SK-N-SH (cell line): ENCODE measurements at regions not wholly inside any gene's neighbourhood (a gene's known extent, or its start where the extent isn't known, plus 50 kb on each side); places are given as distances from the start of the nearest gene placed in this dataset.

Experiments used
- CTCF ChIA-PET: fragments of 300-600, 350-600 bp; formaldehyde crosslinking; extraction: SDS; loops from one replicate; lab custom pipeline; 2021; lab: Yijun Ruan, JAX
- POLR2A ChIA-PET: fragments of 350-600 bp; sonication (Branson Sonifier 250); formaldehyde crosslinking; extraction: SDS; loops from one replicate; lab custom pipeline; 2020; ENCODE audit warnings: antibody characterized with exemption, inconsistent platforms; lab: Yijun Ruan, JAX
- DNase-seq: peaks from one replicate; pipeline ENCODE4 v3.0.0; 2012
- H2AFZ ChIP-seq: fragments of 200-600 bp; sonication (generic); 2 replicates; pipeline ENCODE4 v1.8.1; 2016; ENCODE audit warnings: antibody characterized with exemption, mild to moderate bottlenecking, low read depth
- H3F3A ChIP-seq: fragments of 200-600 bp; sonication (generic); replicated peaks from 2 replicates; pipeline ENCODE3; 2016; ENCODE audit warnings: antibody characterized with exemption, mild to moderate bottlenecking; ENCODE audit not compliant: insufficient read depth
- H3K27ac ChIP-seq, 2 experiments: fragments of 200-500 bp in 1 of 2; fragments of 200-600 bp in 1 of 2; sonication (Bioruptor generic) in 1 of 2; sonication (generic), shearing (Covaris generic) in 1 of 2; 2 replicates each; pipeline versions ENCODE4 v1.5.1 to v1.6.1; 2014 to 2016; ENCODE audit warnings: low read depth in 2 of 2, inconsistent platforms in 1 of 2, low read length in 1 of 2, mild to moderate bottlenecking in 1 of 2, mixed read lengths in 1 of 2
- H3K27me3 ChIP-seq: fragments of 200-600 bp; sonication (generic), shearing (Covaris generic); 2 replicates; pipeline ENCODE4 v1.6.1; 2016; ENCODE audit warnings: mixed run types; ENCODE audit not compliant: insufficient read depth
- H3K36me3 ChIP-seq, 2 experiments: fragments of 200-500 bp in 1 of 2; fragments of 200-600 bp in 1 of 2; sonication (Bioruptor generic) in 1 of 2; sonication (generic) in 1 of 2; replicated peaks in 1 of 2; 2 replicates each; pipeline versions ENCODE3 to v1.5.1; 2014 to 2016; ENCODE audit warnings: low read length in 1 of 2, mild to moderate bottlenecking in 1 of 2; ENCODE audit not compliant: insufficient read depth in 2 of 2, control insufficient read depth in 1 of 2
- H3K4me1 ChIP-seq, 2 experiments: fragments of 200-500 bp in 1 of 2; fragments of 200-600 bp in 1 of 2; sonication (Bioruptor generic) in 1 of 2; sonication (generic), shearing (Covaris generic) in 1 of 2; 2 replicates each; pipeline versions ENCODE4 v1.5.1 to v1.6.1; 2014 to 2016; ENCODE audit warnings: low read depth in 1 of 2, low read length in 1 of 2, mixed run types in 1 of 2; ENCODE audit not compliant: insufficient read depth in 2 of 2, control insufficient read depth in 1 of 2
- H3K4me2 ChIP-seq: fragments of 200-600 bp; sonication (generic), shearing (Covaris generic); 2 replicates; pipeline ENCODE4 v1.6.1; 2017; ENCODE audit warnings: mixed run types
- H3K4me3 ChIP-seq, 2 experiments: fragments of 200-500 bp in 1 of 2; fragments of 200-600 bp in 1 of 2; sonication (Bioruptor generic) in 1 of 2; sonication (generic), shearing (Covaris generic) in 1 of 2; 2 replicates each; pipeline versions ENCODE4 v1.5.1 to v1.8.1; 2014 to 2016; ENCODE audit warnings: low read depth in 2 of 2, inconsistent platforms in 1 of 2, low read length in 1 of 2, mild to moderate bottlenecking in 1 of 2, mixed read lengths in 1 of 2, moderate library complexity in 1 of 2
- H3K79me2 ChIP-seq: fragments of 200-600 bp; sonication (generic); 2 replicates; pipeline ENCODE4 v1.8.1; 2017; ENCODE audit warnings: mild to moderate bottlenecking; ENCODE audit not compliant: insufficient read depth
- H3K9ac ChIP-seq: fragments of 200-600 bp; sonication (generic); 2 replicates; pipeline ENCODE4 v1.6.1; 2017; ENCODE audit warnings: mixed run types
- H3K9me2 ChIP-seq: fragments of 200-600 bp; sonication (generic); 2 replicates; pipeline ENCODE4 v1.6.1; 2017; ENCODE audit warnings: mixed run types
- H3K9me3 ChIP-seq: fragments of 200-600 bp; sonication (generic); 2 replicates; pipeline ENCODE4 v1.6.1; 2017; ENCODE audit warnings: mixed run types, mild to moderate bottlenecking, moderate library complexity
- H4K20me1 ChIP-seq: fragments of 200-600 bp; sonication (generic); 2 replicates; pipeline ENCODE4 v1.6.1; 2017; ENCODE audit warnings: mild to moderate bottlenecking, mixed run types; ENCODE audit not compliant: insufficient read depth
- CHD2 ChIP-seq: fragments of 150-350 bp; IDR thresholded peaks from 2 replicates; pipeline ENCODE4 v1.6.1; 2018; ENCODE audit warnings: low read length; ENCODE audit not compliant: partially characterized antibody
- FOXJ3 ChIP-seq: sonication (generic); formaldehyde crosslinking; IDR thresholded peaks from 2 replicates; pipeline ENCODE4 v1.5.1; 2020; ENCODE audit warnings: mild to moderate bottlenecking, missing genetic modification reagents
- FOXM1 ChIP-seq: IDR thresholded peaks from 2 replicates; pipeline ENCODE4 v1.4.0; 2012; ENCODE audit warnings: low read depth, mild to moderate bottlenecking
- GABPA ChIP-seq: IDR thresholded peaks from 2 replicates; pipeline ENCODE4 v1.4.0; 2012; ENCODE audit warnings: low read depth, mild to moderate bottlenecking
- MAX ChIP-seq: IDR thresholded peaks from 2 replicates; pipeline ENCODE4 v1.4.0; 2012; ENCODE audit warnings: low read depth
- MEF2A ChIP-seq: IDR thresholded peaks from 2 replicates; pipeline ENCODE4 v1.4.0; 2012; ENCODE audit warnings: low read depth, borderline replicate concordance
- MXI1 ChIP-seq: IDR thresholded peaks from 2 replicates; pipeline ENCODE4 v1.6.1; 2012; ENCODE audit warnings: mild to moderate bottlenecking, low read depth, low read length, improper control_type of control experiment
- NFIC ChIP-seq: IDR thresholded peaks from 2 replicates; pipeline ENCODE4 v1.4.0; 2012; ENCODE audit warnings: borderline replicate concordance
- NRF1 ChIP-seq: IDR thresholded peaks from 2 replicates; pipeline ENCODE4 v1.6.1; 2012; ENCODE audit warnings: low read depth, mild to moderate bottlenecking, low read length
- RAD21 ChIP-seq: IDR thresholded peaks from 2 replicates; pipeline ENCODE4 v1.6.1; 2012; ENCODE audit warnings: mild to moderate bottlenecking, low read length
- RCOR1 ChIP-seq: fragments of 150-350 bp; IDR thresholded peaks from 2 replicates; pipeline ENCODE4 v1.6.1; 2017; ENCODE audit warnings: antibody characterized with exemption, low read length
- RFX5 ChIP-seq: IDR thresholded peaks from 2 replicates; pipeline ENCODE4 v1.6.1; 2012; ENCODE audit warnings: mild to moderate bottlenecking, improper control_type of control experiment, low read length
- RXRA ChIP-seq: IDR thresholded peaks from 2 replicates; pipeline ENCODE4 v1.4.0; 2012; ENCODE audit warnings: low read depth, mild to moderate bottlenecking, borderline replicate concordance
- SIN3A ChIP-seq: IDR thresholded peaks from 2 replicates; pipeline ENCODE4 v1.6.1; 2012; ENCODE audit warnings: low read depth, mild to moderate bottlenecking, low read length, moderate library complexity, borderline replicate concordance
- SMC3 ChIP-seq: IDR thresholded peaks from 2 replicates; pipeline ENCODE4 v1.6.1; 2012; ENCODE audit warnings: low read depth, low read length, improper control_type of control experiment
- TAF1 ChIP-seq: IDR thresholded peaks from 2 replicates; pipeline ENCODE4 v1.6.1; 2012; ENCODE audit warnings: low read depth, mild to moderate bottlenecking, low read length, moderate library complexity, borderline replicate concordance
- TCF12 ChIP-seq: IDR thresholded peaks from 2 replicates; pipeline ENCODE4 v1.4.0; 2012
- USF1 ChIP-seq: IDR thresholded peaks from 2 replicates; pipeline ENCODE4 v1.4.0; 2012; ENCODE audit warnings: low read depth, borderline replicate concordance
- USF2 ChIP-seq: fragments of 150-350 bp; IDR thresholded peaks from 2 replicates; pipeline ENCODE4 v1.6.1; 2017; ENCODE audit warnings: antibody characterized with exemption, low read length, low read depth, borderline replicate concordance
- ZBTB33 ChIP-seq: IDR thresholded peaks from 2 replicates; pipeline ENCODE4 v1.4.0; 2012; ENCODE audit warnings: low read depth, borderline replicate concordance
- WGBS: methylation state at CpG from one replicate; pipeline ENCODE4 v1.1.6; 2017; ENCODE audit warnings: low lambda C conversion rate; 5-methylcytosine and 5-hydroxymethylcytosine counted together
- TF ChIP-seq, protein P1 (sequence below): IDR thresholded peaks from 2 replicates; pipeline ENCODE4; 2012

GRCh38 chr12:16719713-16720416 lies 113.9 kb upstream of the LMO3 start:
- Histone ChIP-seq H3K4me2 (no peak overlapping the region), H3K79me2 (no peaks in the 10 kb centered on the region), H3K9me3 (no peaks in the 10 kb centered on the region), H3K4me3 (no peak overlapping the region), H3K4me1 (no peaks in the 10 kb centered on the region; a peak in 1 of 4 replicates), H4K20me1 (no peaks in the 10 kb centered on the region), H2AFZ (no peak overlapping the region), H3K36me3 (no peaks in the 10 kb centered on the region), H3K9me2 (no peaks in the 10 kb centered on the region), H3F3A (no peaks in the 10 kb centered on the region), H3K27ac (no peak overlapping the region), H3K27me3 (no peaks in the 10 kb centered on the region), H3K9ac (no peak overlapping the region)
- no peak for TF ChIP-seq TCF12
- TF ChIP-seq RCOR1 = no peak
- TF ChIP-seq RFX5 = no peak
- TF ChIP-seq SMC3 = no peak
- TF ChIP-seq FOXJ3 (CRISPR knock-in tag) = no peak
- no peak for TF ChIP-seq NFIC
- TF ChIP-seq, protein P1, sequence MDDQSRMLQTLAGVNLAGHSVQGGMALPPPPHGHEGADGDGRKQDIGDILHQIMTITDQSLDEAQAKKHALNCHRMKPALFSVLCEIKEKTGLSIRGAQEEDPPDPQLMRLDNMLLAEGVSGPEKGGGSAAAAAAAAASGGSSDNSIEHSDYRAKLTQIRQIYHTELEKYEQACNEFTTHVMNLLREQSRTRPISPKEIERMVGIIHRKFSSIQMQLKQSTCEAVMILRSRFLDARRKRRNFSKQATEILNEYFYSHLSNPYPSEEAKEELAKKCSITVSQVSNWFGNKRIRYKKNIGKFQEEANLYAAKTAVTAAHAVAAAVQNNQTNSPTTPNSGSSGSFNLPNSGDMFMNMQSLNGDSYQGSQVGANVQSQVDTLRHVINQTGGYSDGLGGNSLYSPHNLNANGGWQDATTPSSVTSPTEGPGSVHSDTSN = no peak
- TF ChIP-seq ZBTB33 = no peak
- TF ChIP-seq NRF1 = no peak
- no peak for TF ChIP-seq FOXM1
- no peak for TF ChIP-seq MAX
- ChIA-PET POLR2A (no interaction called here), CTCF (no interaction called here)
- DNase-seq = no peak
- 13% methylated on average over 2 of the region's 2 CpGs for WGBS

DNA sequence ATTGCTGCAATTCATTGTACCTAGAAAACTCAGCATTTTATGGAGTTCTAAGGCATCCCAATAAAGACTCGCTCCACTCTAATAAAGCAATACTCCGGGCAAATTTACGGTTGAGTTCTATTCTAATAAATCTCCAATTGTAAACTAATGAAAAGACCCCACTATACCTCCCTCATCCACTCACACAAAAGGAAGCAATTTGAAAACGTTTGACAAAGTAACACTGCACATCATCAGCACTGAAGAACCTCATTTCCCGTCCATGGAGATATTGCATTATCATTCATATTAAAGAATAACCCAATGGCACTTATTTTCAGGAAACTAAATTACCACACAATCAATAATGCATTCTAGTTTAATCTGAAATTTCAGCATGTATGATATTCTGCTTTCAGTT lies 111.0 kb upstream of the LMO3 start:
- Histone ChIP-seq H3K4me2 (no peak overlapping the region), H3K9me2 (no peaks in the 10 kb centered on the region), H3K9me3 (no peaks in the 10 kb centered on the region), H3K9ac (no peak overlapping the region), H3K79me2 (no peaks in the 10 kb centered on the region), H3K4me3 (no peak overlapping the region), H3K4me1 (no peaks in the 10 kb centered on the region; a peak in 1 of 4 replicates), H3K27me3 (no peaks in the 10 kb centered on the region), H4K20me1 (no peaks in the 10 kb centered on the region), H3F3A (no peaks in the 10 kb centered on the region), H2AFZ (no peak overlapping the region), H3K27ac (no peak overlapping the region), H3K36me3 (no peaks in the 10 kb centered on the region)
- no peak for DNase-seq
- ChIA-PET CTCF (no interaction called here), POLR2A (no interaction called here)
- WGBS = 40% methylated on average over 5 of the region's 5 CpGs
- no peak for TF ChIP-seq ZBTB33
- no peak for TF ChIP-seq RXRA
- TF ChIP-seq USF2 = no peak
- no peak for TF ChIP-seq GABPA
- TF ChIP-seq SIN3A = no peak
- TF ChIP-seq USF1 = no peak
- no peak for TF ChIP-seq TCF12
- TF ChIP-seq FOXJ3 (CRISPR knock-in tag) = no peak
- no peak for TF ChIP-seq SMC3
- no peak for TF ChIP-seq TAF1
- no peak for TF ChIP-seq MAX
- no peak for TF ChIP-seq CHD2
- no peak for TF ChIP-seq MEF2A
- no peak for TF ChIP-seq MXI1
- no peak for TF ChIP-seq RAD21
